Heart left ventricle (tissue), 13 donors: ENCODE measurements at regions not wholly inside any gene's neighbourhood (a gene's known extent, or its start where the extent isn't known, plus 50 kb on each side); places are given as distances from the start of the nearest gene placed in this dataset.

ENCODE experiments used
- POLR2A ChIP-seq, 2 donors: fragments of 450-650 bp; IDR thresholded peaks; one replicate each; pipeline ENCODE4 v1.6.1; 2017; ENCODE audit warnings: antibody characterized with exemption in 2 of 2, mild to moderate bottlenecking in 2 of 2, moderate library complexity in 2 of 2
- TF ChIP-seq, protein P1 (sequence below), 12 donors: fragments of 200-600 bp; sonication (generic) in 4 of 12; IDR thresholded peaks; one replicate each; pipeline versions ENCODE4 v1.5.0 to v1.8.0; 2018 to 2022; ENCODE audit warnings: antibody characterized with exemption in 12 of 12, mild to moderate bottlenecking in 5 of 12
- donor health status: ischemic (EF 13 %, LVEDD 7.1; RV severe dilation, severe dysfunction).
- donor health status: DM: no; HTN: yes; CAD: no.
- donor health status: DM: no; HTN: no; CAD: no.
- donor health status: ischemic (EF 25% LVEDD 6.9; RV normal size, moderate dysfunction).
- donor health status: ischemic (EF 25% LVEDD 5.7; RV mildly dilated, moderate dysfunction).
- donor health status: ischemic (EF 35%, LVEDD 5.7; RV mildly dilated, moderate dysfunction).
- donor health status: nonischemic (EF 11% LVEDD 7.7; RV severe dilation, severe dysfunction).
- donor health status: DM: yes; HTN: yes; CAD: no.
- donor health status: PGD.
- donor health status: ischemic (EF 29% LVEDD 5.4; RV normal size, mild dysfunction).
- donor health status: nonischemic (EF 23%, LVEDD 6.1; RV moderate dilation, normal function).

DNA sequence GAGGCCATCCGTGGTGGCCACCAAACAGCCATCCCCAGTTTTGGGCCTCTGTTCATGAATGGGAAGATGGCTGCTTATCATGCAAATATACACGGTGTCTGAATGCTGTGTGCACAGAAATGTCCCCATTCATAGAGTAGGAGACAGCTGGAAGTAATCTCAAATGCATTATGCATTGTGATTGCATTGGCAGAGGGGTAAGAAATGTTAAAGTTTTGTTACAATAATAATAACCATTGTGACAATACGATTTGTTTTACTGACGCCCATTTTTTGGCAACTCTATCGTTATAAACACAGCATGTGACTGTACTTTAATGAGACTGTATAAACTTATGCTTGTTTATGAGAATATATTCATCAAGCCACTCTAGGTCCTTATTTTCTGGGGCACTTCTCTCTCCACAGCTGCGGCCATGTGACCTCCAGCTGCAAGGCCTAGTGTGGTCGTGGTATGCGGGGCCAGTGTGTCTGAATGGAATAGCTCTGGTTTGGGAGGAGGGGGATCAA lies 474.3 kb downstream of the VRK1 start:
- TF ChIP-seq, protein P1, sequence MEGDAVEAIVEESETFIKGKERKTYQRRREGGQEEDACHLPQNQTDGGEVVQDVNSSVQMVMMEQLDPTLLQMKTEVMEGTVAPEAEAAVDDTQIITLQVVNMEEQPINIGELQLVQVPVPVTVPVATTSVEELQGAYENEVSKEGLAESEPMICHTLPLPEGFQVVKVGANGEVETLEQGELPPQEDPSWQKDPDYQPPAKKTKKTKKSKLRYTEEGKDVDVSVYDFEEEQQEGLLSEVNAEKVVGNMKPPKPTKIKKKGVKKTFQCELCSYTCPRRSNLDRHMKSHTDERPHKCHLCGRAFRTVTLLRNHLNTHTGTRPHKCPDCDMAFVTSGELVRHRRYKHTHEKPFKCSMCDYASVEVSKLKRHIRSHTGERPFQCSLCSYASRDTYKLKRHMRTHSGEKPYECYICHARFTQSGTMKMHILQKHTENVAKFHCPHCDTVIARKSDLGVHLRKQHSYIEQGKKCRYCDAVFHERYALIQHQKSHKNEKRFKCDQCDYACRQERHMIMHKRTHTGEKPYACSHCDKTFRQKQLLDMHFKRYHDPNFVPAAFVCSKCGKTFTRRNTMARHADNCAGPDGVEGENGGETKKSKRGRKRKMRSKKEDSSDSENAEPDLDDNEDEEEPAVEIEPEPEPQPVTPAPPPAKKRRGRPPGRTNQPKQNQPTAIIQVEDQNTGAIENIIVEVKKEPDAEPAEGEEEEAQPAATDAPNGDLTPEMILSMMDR (IDR thresholded peaks at IDR 0.05) = no peak
- no peak for TF ChIP-seq POLR2A (IDR thresholded peaks at IDR 0.05)
